Stimulated activated effector memory CD8-positive, alpha-beta T cell treated with anti-CD3 and anti-CD28 coated beads, Interleukin-12 subunit alpha, Interleukin-12 subunit beta, amount 100 ng/mL, for 72 hours (primary cell): ENCODE measurements at regions not wholly inside any gene's neighbourhood (a gene's known extent, or its start where the extent isn't known, plus 50 kb on each side); places are given as distances from the start of the nearest gene placed in this dataset.
A peak's percentile ranks its signal among the peaks of the same experiment; 100 is the strongest.

Source experiments
- ATAC-seq: fragments of 150-1000 bp; cut with Tn5 transposase; 2 replicates; pipeline ENCODE4 v1.10.0; 2021
- DNase-seq, 2 donors: peaks; one replicate each; pipeline ENCODE4 v3.0.0; 2021 to 2022; ENCODE audit warnings: low spot score in 2 of 2
- H3K27ac Mint-ChIP-seq: one replicate; pipeline ENCODE4 v1.8.0; 2022; ENCODE audit warnings: mild to moderate bottlenecking, mixed read lengths
- H3K36me3 Mint-ChIP-seq: one replicate; pipeline ENCODE4 v1.8.0; 2022; ENCODE audit warnings: mild to moderate bottlenecking, mixed read lengths
- H3K4me1 Mint-ChIP-seq: one replicate; pipeline ENCODE4 v1.8.0; 2022; ENCODE audit warnings: mixed read lengths
- H3K4me3 Mint-ChIP-seq: one replicate; pipeline ENCODE4 v1.8.0; 2022; ENCODE audit warnings: mild to moderate bottlenecking, mixed read lengths
- H3K9me3 Mint-ChIP-seq: one replicate; pipeline ENCODE4 v1.8.0; 2022; ENCODE audit warnings: mixed read lengths

GRCh38 chr16:26649381-26650045 is 417.2 kb upstream of the C16orf82 start:
- DNase-seq = peak in 1 of 2 donors; percentile 3
- H3K4me1 Mint-ChIP-seq = peaks cover 11% of the 10 kb centered on the region
- no peaks in the 10 kb centered on the region for H3K9me3 Mint-ChIP-seq
- H3K36me3 Mint-ChIP-seq = no peaks in the 10 kb centered on the region
- H3K4me3 Mint-ChIP-seq = no peak overlapping the region
- no peak for ATAC-seq
- no peak overlapping the region for H3K27ac Mint-ChIP-seq

GRCh38 chr16:26651464-26651863 is 415.3 kb upstream of the C16orf82 start:
- Mint-ChIP-seq H3K4me1 (no peaks in the 10 kb centered on the region), H3K36me3 (no peaks in the 10 kb centered on the region), H3K4me3 (no peak overlapping the region), H3K9me3 (no peaks in the 10 kb centered on the region), H3K27ac (no peak overlapping the region)
- ATAC-seq (no peak), DNase-seq (no peak)

GRCh38 chr16:26651884-26652283 is 414.8 kb upstream of the C16orf82 start:
- DNase-seq = no peak
- H3K36me3 Mint-ChIP-seq = no peaks in the 10 kb centered on the region
- H3K4me3 Mint-ChIP-seq = no peak overlapping the region
- peaks cover 3% of the 10 kb centered on the region for H3K9me3 Mint-ChIP-seq
- no peaks in the 10 kb centered on the region for H3K4me1 Mint-ChIP-seq
- H3K27ac Mint-ChIP-seq = no peak overlapping the region
- no peak for ATAC-seq

- peaks cover 4% of the 10 kb centered on the region for H3K9me3 Mint-ChIP-seq
These were observed 408.2 kb upstream of the C16orf82 start for GRCh38 chr16:26658486-26658885.

GRCh38 chr16:26658915-26659314 is 407.8 kb upstream of the C16orf82 start:
- DNase-seq = no peak
- no peak overlapping the region for H3K4me3 Mint-ChIP-seq
- no peaks in the 10 kb centered on the region for H3K36me3 Mint-ChIP-seq
- peaks cover 9% of the 10 kb centered on the region for H3K4me1 Mint-ChIP-seq
- H3K9me3 Mint-ChIP-seq = peaks cover 4% of the 10 kb centered on the region
- no peak overlapping the region for H3K27ac Mint-ChIP-seq
- ATAC-seq = no peak

More at GRCh38 chr16:26658486-26658885, 408.2 kb upstream of the C16orf82 start:
- Mint-ChIP-seq H3K4me1 (peaks cover 4% of the 10 kb centered on the region), H3K27ac (no peak overlapping the region), H3K36me3 (no peaks in the 10 kb centered on the region), H3K4me3 (no peak overlapping the region)
- DNase-seq (no peak), ATAC-seq (no peak)

- DNase-seq = no peak
- Mint-ChIP-seq H3K9me3 (no peaks in the 10 kb centered on the region), H3K4me1 (peaks cover 18% of the 10 kb centered on the region), H3K4me3 (no peak overlapping the region), H3K36me3 (no peaks in the 10 kb centered on the region), H3K27ac (no peak overlapping the region)
- no peak for ATAC-seq
These were observed 402.6 kb upstream of the C16orf82 start for GRCh38 chr16:26664086-26664485.

- no peak overlapping the region for H3K27ac Mint-ChIP-seq
- H3K4me1 Mint-ChIP-seq = peaks cover 18% of the 10 kb centered on the region
- ATAC-seq (peak; percentile 93), DNase-seq (no peak)
- H3K9me3 Mint-ChIP-seq = no peaks in the 10 kb centered on the region
- peak overlapping the region; percentile 25 for H3K4me3 Mint-ChIP-seq
- H3K36me3 Mint-ChIP-seq = no peaks in the 10 kb centered on the region
These were observed 401.4 kb upstream of the C16orf82 start for GRCh38 chr16:26665166-26665939.

GRCh38 chr16:26666486-26666885 is 400.2 kb upstream of the C16orf82 start:
- Mint-ChIP-seq H3K36me3 (no peaks in the 10 kb centered on the region), H3K4me3 (no peak overlapping the region), H3K9me3 (peaks cover 3% of the 10 kb centered on the region), H3K4me1 (peaks cover 23% of the 10 kb centered on the region), H3K27ac (no peak overlapping the region)
- DNase-seq (no peak), ATAC-seq (peak; percentile 48)

- Mint-ChIP-seq H3K36me3 (peaks cover 4% of the 10 kb centered on the region), H3K9me3 (peaks cover 3% of the 10 kb centered on the region), H3K27ac (no peak overlapping the region), H3K4me1 (peaks cover 31% of the 10 kb centered on the region), H3K4me3 (no peak overlapping the region)
- DNase-seq (no peak), ATAC-seq (no peak)
These were observed 399.4 kb upstream of the C16orf82 start for GRCh38 chr16:26667307-26667706.

GRCh38 chr16:26668026-26668425 is 398.7 kb upstream of the C16orf82 start:
- no peak overlapping the region for H3K27ac Mint-ChIP-seq
- H3K4me3 Mint-ChIP-seq = no peak overlapping the region
- ATAC-seq = no peak
- H3K4me1 Mint-ChIP-seq = peaks cover 38% of the 10 kb centered on the region
- peaks cover 7% of the 10 kb centered on the region for H3K36me3 Mint-ChIP-seq
- H3K9me3 Mint-ChIP-seq = peaks cover 3% of the 10 kb centered on the region
- no peak for DNase-seq

- peaks cover 20% of the 10 kb centered on the region for H3K4me1 Mint-ChIP-seq
- H3K4me3 Mint-ChIP-seq = peak overlapping the region; percentile 36
- peak overlapping the region; percentile 80 for H3K27ac Mint-ChIP-seq
- ATAC-seq = peak; percentile 74
- H3K9me3 Mint-ChIP-seq = peaks cover 10% of the 10 kb centered on the region
- peaks cover 7% of the 10 kb centered on the region for H3K36me3 Mint-ChIP-seq
- no peak for DNase-seq
These were observed 394.5 kb upstream of the C16orf82 start for GRCh38 chr16:26672206-26672605.

- Mint-ChIP-seq H3K27ac (peak overlapping the region; percentile 80), H3K4me3 (no peak overlapping the region), H3K9me3 (peaks cover 10% of the 10 kb centered on the region), H3K36me3 (peaks cover 7% of the 10 kb centered on the region), H3K4me1 (peaks cover 20% of the 10 kb centered on the region)
- DNase-seq (no peak), ATAC-seq (no peak)
These were observed 393.7 kb upstream of the C16orf82 start for GRCh38 chr16:26673011-26673410.

- Mint-ChIP-seq H3K36me3 (no peaks in the 10 kb centered on the region), H3K4me1 (no peaks in the 10 kb centered on the region), H3K4me3 (no peak overlapping the region), H3K9me3 (no peaks in the 10 kb centered on the region), H3K27ac (no peak overlapping the region)
- ATAC-seq = no peak
- no peak for DNase-seq
These were observed 386.1 kb upstream of the C16orf82 start for GRCh38 chr16:26680671-26681070.

GRCh38 chr16:26688105-26688504 is 378.6 kb upstream of the C16orf82 start:
- no peak overlapping the region for H3K4me3 Mint-ChIP-seq
- H3K4me1 Mint-ChIP-seq = peaks cover 6% of the 10 kb centered on the region
- H3K9me3 Mint-ChIP-seq = peaks cover 3% of the 10 kb centered on the region
- no peak overlapping the region for H3K27ac Mint-ChIP-seq
- ATAC-seq (no peak), DNase-seq (no peak)
- H3K36me3 Mint-ChIP-seq = no peaks in the 10 kb centered on the region

- no peak for ATAC-seq
- H3K36me3 Mint-ChIP-seq = no peaks in the 10 kb centered on the region
These were observed 378.0 kb upstream of the C16orf82 start for GRCh38 chr16:26688699-26689098.

GRCh38 chr16:26692658-26693057 is 374.1 kb upstream of the C16orf82 start:
- Mint-ChIP-seq H3K9me3 (peaks cover 3% of the 10 kb centered on the region), H3K27ac (no peak overlapping the region), H3K36me3 (no peaks in the 10 kb centered on the region)

More at GRCh38 chr16:26688699-26689098, 378.0 kb upstream of the C16orf82 start:
- Mint-ChIP-seq H3K4me1 (peaks cover 6% of the 10 kb centered on the region), H3K27ac (no peak overlapping the region), H3K9me3 (peaks cover 3% of the 10 kb centered on the region), H3K4me3 (no peak overlapping the region)
- no peak for DNase-seq

More at GRCh38 chr16:26692658-26693057, 374.1 kb upstream of the C16orf82 start:
- ATAC-seq (no peak), DNase-seq (no peak)
- H3K4me1 Mint-ChIP-seq = peaks cover 6% of the 10 kb centered on the region
- H3K4me3 Mint-ChIP-seq = no peak overlapping the region
